ENCODE measurements at regions not wholly inside any gene's neighbourhood (a gene's known extent, or its start where the extent isn't known, plus 50 kb on each side); places are given as distances from the start of the nearest gene placed in this dataset.

GRCh38 chr18:7464245-7464966 lies 102.7 kb upstream of the PTPRM start (continued):
- TF ChIP-seq ZNF394 (tag by site-specific recombination; IDR thresholded peaks at IDR 0.05; ENCODE audit: borderline replicate concordance) (no peak), ZNF341 (tag by site-specific recombination; IDR thresholded peaks at IDR 0.05; ENCODE audit: low read depth) (no peak), BCL11B (tag by site-specific recombination; IDR thresholded peaks at IDR 0.05; ENCODE audit: low read depth) (no peak), ZNF449 (tag by site-specific recombination; IDR thresholded peaks at IDR 0.05) (no peak), ZNF211 (tag by site-specific recombination; IDR thresholded peaks at IDR 0.05; ENCODE audit: low read depth) (no peak), ZBTB21 (tag by site-specific recombination; IDR thresholded peaks at IDR 0.05) (no peak), KLF17 (tag by site-specific recombination; IDR thresholded peaks at IDR 0.05) (no peak), MYNN (tag by site-specific recombination; IDR thresholded peaks at IDR 0.05; ENCODE audit: borderline replicate concordance) (no peak), INSM2 (tag by site-specific recombination; IDR thresholded peaks at IDR 0.05) (no peak)

GRCh38 chr18:7466190-7466589 lies 100.9 kb upstream of the PTPRM start:
- Histone ChIP-seq H3K36me3 (ENCODE audit: control insufficient read depth in 2 of 2, insufficient read depth in 1 of 2, low read length in 2 of 2) (no peaks in the 10 kb centered on the region), H3K4me3 (ENCODE audit: low read depth, low read length) (no peak overlapping the region), H3K4me1 (ENCODE audit: control insufficient read depth, insufficient read depth, low read length) (no peaks in the 10 kb centered on the region), H3K9me3 (ENCODE audit: control insufficient read depth, insufficient read depth, low read depth, low read length) (no peaks in the 10 kb centered on the region), H3K27ac (ENCODE audit: extremely low read depth, low read depth, low read length) (no peak overlapping the region)
- CTCF ChIA-PET: interaction anchor here (0.5 kb wide), 1 partner anchor 142 kb away, joined by 3 read pairs; no protein-coding TSS in a partner anchor
- POLR2A ChIA-PET: no interaction called here
- TF ChIP-seq MEIS1 (CRISPR knock-in tag; IDR thresholded peaks at IDR 0.05; ENCODE audit: borderline replicate concordance) (no peak), ZSCAN16 (tag by site-specific recombination; IDR thresholded peaks at IDR 0.05) (no peak), ZNF692 (tag by site-specific recombination; IDR thresholded peaks at IDR 0.05) (no peak), ZNF274 (IDR thresholded peaks at IDR 0.05; ENCODE audit: low read length) (no peak), ZNF274 (tag by site-specific recombination; IDR thresholded peaks at IDR 0.05; ENCODE audit: borderline replicate concordance) (no peak), ZNF211 (tag by site-specific recombination; IDR thresholded peaks at IDR 0.05; ENCODE audit: low read depth) (no peak), GLI4 (tag by site-specific recombination; IDR thresholded peaks at IDR 0.05) (no peak), ZNF843 (tag by site-specific recombination; IDR thresholded peaks at IDR 0.05) (no peak), BCL6B (tag by site-specific recombination; IDR thresholded peaks at IDR 0.05) (no peak), ZNF112 (tag by site-specific recombination; IDR thresholded peaks at IDR 0.05) (no peak), ZBTB21 (tag by site-specific recombination; IDR thresholded peaks at IDR 0.05) (no peak), ZNF202 (tag by site-specific recombination; IDR thresholded peaks at IDR 0.05; ENCODE audit: borderline replicate concordance) (no peak), ZNF747 (tag by site-specific recombination; IDR thresholded peaks at IDR 0.05) (no peak), ELK4 (IDR thresholded peaks at IDR 0.05; ENCODE audit: borderline replicate concordance, low read depth, low read length) (no peak), ZNF214 (tag by site-specific recombination; IDR thresholded peaks at IDR 0.05; ENCODE audit: borderline replicate concordance) (no peak), PATZ1 (tag by site-specific recombination; IDR thresholded peaks at IDR 0.05) (no peak), ZBTB48 (tag by site-specific recombination; IDR thresholded peaks at IDR 0.05) (no peak), GFI1B (tag by site-specific recombination; IDR thresholded peaks at IDR 0.05) (no peak), ZEB2 (tag by site-specific recombination; IDR thresholded peaks at IDR 0.05) (no peak)

Data from HEK293 (cell line).